GM12873 (cell line): ENCODE measurements at regions not wholly inside any gene's neighbourhood (a gene's known extent, or its start where the extent isn't known, plus 50 kb on each side); places are given as distances from the start of the nearest gene placed in this dataset.

Experiments
- TF ChIP-seq, protein P1 (sequence below): IDR thresholded peaks from 2 replicates; pipeline ENCODE4 v1.5.1; 2012; ENCODE audit warnings: low read depth, mild to moderate bottlenecking, moderate library complexity, low read length, control low read depth; ENCODE audit not compliant: insufficient read depth; ENCODE audit errors: missing control alignments

DNA sequence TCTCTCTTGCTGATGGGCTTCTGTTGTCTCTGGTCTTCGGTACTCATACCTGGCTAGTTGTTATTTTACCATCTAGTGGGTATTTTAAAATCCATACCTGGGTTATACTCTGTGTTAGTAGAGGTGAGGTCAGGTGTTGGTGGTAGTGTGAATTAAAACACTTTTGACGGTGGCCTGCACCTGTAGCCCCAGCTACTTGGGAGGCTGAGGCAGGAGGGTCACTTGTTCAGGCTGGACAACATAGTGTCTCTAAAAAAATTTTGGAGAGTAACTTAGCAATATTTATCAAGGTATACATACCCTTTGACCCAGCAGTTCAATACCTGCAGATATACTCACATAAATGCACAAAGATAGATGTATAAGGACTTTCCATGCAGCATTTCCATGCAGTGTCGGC lies 55.4 kb downstream of the GSX1 start:
- TF ChIP-seq, protein P1, sequence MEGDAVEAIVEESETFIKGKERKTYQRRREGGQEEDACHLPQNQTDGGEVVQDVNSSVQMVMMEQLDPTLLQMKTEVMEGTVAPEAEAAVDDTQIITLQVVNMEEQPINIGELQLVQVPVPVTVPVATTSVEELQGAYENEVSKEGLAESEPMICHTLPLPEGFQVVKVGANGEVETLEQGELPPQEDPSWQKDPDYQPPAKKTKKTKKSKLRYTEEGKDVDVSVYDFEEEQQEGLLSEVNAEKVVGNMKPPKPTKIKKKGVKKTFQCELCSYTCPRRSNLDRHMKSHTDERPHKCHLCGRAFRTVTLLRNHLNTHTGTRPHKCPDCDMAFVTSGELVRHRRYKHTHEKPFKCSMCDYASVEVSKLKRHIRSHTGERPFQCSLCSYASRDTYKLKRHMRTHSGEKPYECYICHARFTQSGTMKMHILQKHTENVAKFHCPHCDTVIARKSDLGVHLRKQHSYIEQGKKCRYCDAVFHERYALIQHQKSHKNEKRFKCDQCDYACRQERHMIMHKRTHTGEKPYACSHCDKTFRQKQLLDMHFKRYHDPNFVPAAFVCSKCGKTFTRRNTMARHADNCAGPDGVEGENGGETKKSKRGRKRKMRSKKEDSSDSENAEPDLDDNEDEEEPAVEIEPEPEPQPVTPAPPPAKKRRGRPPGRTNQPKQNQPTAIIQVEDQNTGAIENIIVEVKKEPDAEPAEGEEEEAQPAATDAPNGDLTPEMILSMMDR, result no peak

DNA sequence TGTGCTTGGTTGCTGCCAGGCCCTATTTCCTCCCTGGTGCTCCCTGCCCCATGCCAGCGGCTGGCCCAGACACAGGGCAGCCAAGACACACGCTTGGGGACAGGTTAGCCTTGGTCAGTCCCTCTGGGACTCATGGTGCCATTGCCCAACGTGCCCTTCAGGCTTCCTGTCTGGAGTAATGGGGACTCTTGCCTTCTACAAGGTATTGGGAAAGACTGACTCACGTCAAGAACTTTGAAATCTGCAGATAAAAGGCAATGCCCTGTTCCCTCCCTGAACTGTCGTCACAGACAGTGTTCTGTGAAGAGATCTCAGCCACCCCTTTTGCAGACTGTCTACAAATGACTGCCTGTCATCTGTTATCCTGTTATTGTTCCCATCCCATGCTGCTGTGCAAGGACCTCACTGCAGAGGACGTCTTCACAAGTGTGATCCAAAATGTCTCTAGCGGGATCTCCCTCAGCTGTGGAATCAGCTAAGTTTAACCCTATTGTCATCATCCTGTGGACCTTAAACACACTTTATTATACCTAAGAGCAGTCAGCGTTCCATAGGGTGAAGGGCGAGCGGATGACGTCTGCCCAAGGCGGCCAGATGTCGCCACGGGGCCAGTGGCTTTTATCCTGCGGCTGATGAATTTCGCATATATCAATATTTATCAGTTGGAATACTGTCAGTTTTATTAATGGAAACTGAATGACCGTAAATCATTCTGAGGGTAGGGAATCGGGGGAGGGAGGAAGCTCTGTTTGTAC lies 59.0 kb downstream of the GSX1 start:
- TF ChIP-seq, protein P1, result no peak

DNA sequence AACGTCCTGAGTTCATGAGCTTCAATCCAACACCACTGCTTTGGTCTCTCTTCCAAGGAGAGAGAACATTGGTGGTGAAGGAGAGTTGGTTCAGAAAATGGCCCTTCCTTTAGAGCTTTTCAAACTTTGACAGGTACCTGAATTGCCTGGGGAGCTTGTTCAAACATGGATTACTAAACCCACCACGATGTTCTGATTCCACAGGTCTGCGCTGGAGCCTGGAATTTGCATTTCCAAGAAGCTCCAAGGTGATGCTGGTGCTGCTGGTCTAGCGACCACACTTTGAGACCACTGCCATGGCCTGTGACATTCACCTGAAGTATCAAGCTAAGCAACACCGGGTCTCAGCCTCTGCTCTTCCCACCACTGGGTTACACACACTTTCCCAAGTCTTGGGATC lies 60.2 kb downstream of the GSX1 start:
- TF ChIP-seq, protein P1, result no peak

DNA sequence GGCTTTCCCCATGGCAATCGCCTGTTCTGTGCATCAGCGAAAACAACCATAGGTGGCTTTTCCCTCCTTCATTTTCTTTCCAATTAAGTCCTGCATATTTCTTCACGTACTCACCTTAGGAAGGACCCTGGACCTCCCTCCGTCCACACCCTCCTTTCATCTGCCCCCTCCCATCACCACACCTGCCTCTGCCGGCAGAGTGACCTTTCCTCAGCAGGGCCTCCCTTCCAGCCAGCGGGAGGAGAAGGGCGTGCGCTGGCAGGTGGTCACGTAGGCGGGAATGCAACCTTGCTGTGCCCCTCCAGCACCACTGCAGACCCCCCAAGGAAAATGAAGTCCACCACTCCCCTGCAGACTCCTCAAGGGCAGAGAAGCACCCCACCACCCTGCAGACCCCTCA lies 61.1 kb downstream of the GSX1 start:
- TF ChIP-seq, protein P1, result no peak

DNA sequence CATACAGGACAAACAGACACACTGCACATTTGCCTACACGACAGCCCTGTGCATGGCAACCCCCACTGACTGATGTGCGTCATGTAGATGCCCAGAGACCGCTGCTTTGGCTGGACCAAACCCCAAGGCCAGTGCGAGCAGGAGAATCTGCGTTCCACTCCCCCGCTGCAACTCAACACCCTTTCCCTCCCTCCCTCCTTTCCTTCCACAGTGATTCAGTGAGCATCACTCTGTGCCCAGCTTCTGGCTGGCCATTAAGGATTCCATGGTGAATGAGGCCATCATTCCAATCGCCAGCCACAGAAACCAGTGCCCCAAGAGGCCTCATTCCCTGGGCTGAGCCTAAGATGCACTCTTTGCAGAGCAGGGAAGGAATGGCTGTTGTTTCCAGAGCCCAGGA lies 61.6 kb downstream of the GSX1 start:
- TF ChIP-seq, protein P1, result no peak

DNA sequence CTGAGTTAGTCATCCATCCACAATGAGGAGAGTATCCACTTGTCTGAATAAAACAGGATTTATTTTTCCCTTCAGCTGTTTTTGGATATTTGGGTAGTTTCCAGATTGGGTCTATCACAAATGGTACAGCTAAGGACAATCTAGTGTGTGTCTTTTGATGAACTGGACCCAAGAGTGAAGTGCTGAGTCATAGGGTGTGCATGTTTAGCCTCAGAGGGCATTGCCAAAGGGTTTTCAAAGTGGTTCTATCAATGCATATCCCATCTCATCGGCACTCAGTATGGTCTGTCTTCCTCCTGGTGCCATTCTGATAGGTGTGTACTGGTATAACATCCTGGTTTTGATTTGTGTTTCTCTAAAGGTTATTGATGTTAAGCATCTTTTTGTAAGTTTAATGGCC lies 62.3 kb downstream of the GSX1 start:
- TF ChIP-seq, protein P1, result no peak

DNA sequence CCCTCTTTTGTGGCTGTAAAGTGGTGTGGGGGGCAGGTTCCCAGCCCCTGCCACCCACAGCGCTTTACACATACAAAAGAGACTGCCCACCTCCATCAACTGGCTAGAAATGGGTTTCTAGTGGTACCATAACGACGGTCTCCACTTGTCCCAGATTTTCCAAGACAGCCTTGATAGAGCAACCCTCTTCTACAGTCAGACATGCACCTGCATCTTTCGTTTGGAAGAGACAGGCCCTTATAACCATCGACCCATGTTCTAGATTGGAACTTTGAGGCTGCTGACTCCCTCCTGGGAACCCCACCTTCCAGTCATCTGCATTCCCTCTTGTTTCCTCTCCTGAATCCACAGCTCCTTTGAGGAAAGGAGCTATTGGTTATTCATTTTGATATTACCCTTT lies 63.1 kb downstream of the GSX1 start:
- TF ChIP-seq, protein P1, result no peak
